ENCODE measurements at regions not wholly inside any gene's neighbourhood (a gene's known extent, or its start where the extent isn't known, plus 50 kb on each side); places are given as distances from the start of the nearest gene placed in this dataset.
"Not testable (repeated sequence)": the region's sequence is repeated elsewhere in the genome, so short reads cannot be mapped to it uniquely, and the experiment has no call there.

DNA sequence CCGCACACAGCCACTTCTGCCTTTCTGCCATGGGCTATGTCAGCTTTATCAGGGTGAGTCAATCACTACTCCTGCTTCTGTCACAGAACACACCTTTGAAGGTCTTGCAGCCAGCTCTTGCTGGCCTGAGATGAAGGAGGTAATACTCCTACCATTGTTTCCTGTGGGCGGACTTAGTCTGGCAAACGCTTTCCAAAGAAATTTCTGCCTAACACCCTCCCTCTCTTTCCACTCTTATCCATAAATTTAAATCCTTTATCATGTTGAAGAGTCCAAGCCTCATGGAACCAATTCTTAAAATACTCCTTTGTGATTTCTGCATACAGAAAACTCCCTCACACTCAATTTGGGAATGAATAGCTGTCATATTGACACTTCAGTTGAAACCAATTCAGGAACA lies 633.1 kb upstream of the CHRM3 start:
- TF ChIP-seq ZNF274 (IDR thresholded peaks at IDR 0.05; ENCODE audit: low read depth, low read length), result no peak
- H3K4me3 ChIP-seq (ENCODE audit: low read length), result no peak overlapping the region

DNA sequence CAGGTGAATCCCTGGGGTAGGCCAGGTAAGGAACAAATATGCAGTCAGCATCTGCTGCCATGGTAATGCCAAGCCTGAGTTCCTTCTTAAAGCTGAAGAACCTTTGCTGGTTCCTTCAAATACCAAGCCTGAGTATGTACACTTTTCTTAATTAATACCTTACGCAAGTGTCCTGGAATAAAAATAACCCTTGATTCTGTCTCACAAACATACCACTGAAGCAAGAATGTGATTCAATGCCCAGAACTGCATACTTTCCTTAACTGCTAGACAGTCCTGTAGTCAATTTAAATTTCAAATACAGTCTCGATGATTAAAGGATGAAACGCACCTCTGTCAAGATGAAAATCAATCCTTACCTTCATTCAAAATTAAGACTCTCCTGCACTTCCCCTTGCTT lies 634.0 kb upstream of the CHRM3 start:
- TF ChIP-seq ZNF274 (IDR thresholded peaks at IDR 0.05; ENCODE audit: low read depth, low read length), result no peak

DNA sequence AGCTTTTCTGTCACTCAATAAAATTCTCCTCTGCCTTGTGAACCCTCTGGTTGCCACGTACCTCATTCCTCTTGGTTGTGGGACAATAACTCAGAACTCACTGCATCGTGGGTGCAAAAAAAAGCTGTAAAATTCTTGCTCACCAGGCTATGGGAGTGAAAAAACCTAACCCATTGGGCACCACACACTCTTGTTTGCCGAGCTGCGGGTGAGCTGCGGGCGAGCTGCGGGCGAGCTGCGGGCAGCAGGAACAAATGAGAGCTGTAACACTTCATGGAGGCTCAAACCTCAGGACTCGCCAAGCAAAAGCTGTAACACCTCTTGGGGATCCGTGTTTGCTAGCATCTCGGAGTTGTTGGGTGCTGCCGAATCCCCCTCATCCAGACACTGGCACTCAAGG lies 641.3 kb upstream of the CHRM3 start:
- TF ChIP-seq ZNF274 (IDR thresholded peaks at IDR 0.05; ENCODE audit: low read depth, low read length), result no peak
- no peak overlapping the region for H3K4me3 ChIP-seq (ENCODE audit: low read length)

More for the DNA sequence above, 634.0 kb upstream of the CHRM3 start:
- no peak overlapping the region for H3K4me3 ChIP-seq (ENCODE audit: low read length)

DNA sequence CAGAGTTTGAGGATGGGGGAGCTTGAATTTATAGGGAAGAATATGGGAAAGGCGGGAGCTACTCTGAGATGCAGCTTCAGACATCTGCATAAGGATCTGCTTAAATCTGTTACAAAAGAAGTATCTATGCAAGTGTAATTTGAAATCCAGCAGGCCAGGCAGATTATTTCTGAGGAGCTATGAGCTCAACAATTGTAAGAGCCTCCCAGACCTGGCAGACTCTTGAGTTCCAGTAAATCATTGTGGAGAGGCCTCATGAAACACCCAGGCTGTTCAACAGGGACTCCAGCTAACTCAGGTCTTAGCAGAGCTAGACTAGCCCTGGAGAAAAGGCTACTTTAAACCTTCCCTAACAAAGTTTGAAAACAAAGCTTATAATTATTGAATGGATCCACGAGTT lies 647.5 kb upstream of the CHRM3 start:
- no peak for TF ChIP-seq ZNF274 (IDR thresholded peaks at IDR 0.05; ENCODE audit: low read depth, low read length)
- H3K4me3 ChIP-seq (ENCODE audit: low read length), result no peak overlapping the region

DNA sequence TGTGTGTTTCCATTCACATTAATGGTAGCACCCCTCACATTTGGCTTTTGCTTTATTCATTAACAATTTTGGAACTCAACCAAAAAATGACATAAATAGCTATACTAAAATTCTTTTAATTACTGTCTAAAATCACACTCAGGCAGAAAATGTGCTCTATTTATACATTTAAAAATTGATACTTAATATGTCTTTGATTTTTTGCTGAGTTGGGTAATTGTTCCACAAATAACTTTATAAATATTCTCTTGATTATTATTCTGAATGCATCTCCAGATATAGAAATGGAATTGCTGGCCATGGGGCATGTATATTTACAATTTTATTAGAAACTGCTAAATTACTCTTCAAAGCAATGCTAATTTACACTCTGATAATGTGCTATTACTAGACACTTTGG lies 658.7 kb upstream of the CHRM3 start:
- H3K4me3 ChIP-seq (ENCODE audit: low read length), result no peak overlapping the region
- TF ChIP-seq ZNF274 (IDR thresholded peaks at IDR 0.05; ENCODE audit: low read depth, low read length), result no peak

DNA sequence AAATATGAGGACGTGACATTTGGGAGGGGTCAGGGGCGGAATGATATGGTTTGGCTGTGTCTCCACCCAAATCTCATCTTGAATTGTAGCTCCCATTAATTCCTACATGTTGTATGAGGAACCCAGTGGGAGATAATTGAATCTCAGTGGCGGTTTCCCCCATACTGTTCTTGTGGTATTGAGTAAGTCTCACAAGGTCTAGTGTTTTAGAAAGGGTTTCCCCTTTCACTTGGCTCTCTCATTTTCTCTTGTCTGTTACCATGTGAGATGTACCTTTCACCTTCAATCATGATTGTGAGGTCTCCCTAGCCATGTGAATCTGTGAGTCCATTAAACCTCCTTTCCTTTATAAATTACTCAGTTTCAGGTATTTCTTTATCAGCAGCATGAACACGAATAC lies 663.6 kb upstream of the CHRM3 start:
- no peak overlapping the region for H3K4me3 ChIP-seq (ENCODE audit: low read length)
- no peak for TF ChIP-seq ZNF274 (IDR thresholded peaks at IDR 0.05; ENCODE audit: low read depth, low read length)

DNA sequence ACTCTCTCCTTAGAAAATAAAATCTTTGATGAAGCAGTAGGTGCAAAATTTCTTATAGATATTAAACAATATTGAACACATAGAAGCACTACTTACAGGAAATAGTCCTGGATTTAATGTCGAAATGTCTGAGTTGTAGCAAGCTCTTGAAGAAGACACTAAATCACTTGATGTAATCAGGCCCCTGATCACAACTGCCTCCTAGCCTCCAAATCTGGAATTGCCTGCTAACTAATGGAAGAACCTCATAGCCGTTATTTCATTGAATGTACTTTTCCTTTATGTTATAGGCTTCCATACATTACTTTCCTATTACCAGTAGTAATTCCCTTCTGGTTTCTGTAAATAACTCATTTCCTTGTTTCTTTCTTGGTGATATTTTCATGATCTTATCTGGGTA lies 675.7 kb upstream of the CHRM3 start:
- no peak overlapping the region for H3K4me3 ChIP-seq (ENCODE audit: low read length)
- TF ChIP-seq ZNF274 (IDR thresholded peaks at IDR 0.05; ENCODE audit: low read depth, low read length), result no peak

DNA sequence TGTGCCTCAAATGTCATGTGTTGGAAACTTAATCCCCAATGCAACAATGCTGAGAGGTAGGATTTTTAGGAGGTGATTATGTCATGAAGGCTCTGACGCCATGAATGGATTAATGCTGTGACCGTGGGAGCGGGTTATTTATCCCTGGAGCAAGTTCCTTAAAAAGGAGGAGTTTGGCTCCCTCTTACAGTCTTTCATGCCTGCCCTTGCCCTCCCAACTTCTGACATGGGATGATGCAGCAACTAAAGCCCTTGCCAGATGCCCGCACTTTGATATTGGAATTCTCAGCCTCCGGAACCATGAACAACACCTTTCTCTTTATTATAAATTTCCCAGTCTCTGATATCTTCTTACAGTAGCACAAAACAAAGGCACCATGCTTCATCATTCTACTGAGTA lies 685.3 kb upstream of the CHRM3 start:
- TF ChIP-seq ZNF274 (IDR thresholded peaks at IDR 0.05; ENCODE audit: low read depth, low read length), result no peak
- H3K4me3 ChIP-seq (ENCODE audit: low read length), result no peak overlapping the region

DNA sequence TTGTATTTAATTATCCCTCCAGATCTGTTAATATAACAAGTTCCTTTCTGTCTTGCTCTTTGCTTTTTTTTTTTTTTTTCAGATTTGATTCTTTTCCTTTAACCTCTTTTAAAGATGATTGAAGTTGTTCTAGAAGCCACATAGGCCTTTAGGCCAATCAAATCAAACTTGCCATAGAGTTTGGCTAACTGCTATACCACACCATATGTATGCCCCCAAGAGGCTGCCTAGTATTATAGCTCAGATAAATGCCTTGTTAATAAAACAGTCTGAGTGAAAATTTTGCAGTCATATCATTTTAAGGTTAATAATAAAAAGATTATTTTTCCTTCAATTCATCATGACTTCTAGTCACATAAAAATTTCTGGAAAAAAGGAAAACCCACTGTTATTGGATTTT lies 696.0 kb upstream of the CHRM3 start:
- no peak for TF ChIP-seq ZNF274 (IDR thresholded peaks at IDR 0.05; ENCODE audit: low read depth, low read length)
- H3K4me3 ChIP-seq (ENCODE audit: low read length), result no peak overlapping the region

DNA sequence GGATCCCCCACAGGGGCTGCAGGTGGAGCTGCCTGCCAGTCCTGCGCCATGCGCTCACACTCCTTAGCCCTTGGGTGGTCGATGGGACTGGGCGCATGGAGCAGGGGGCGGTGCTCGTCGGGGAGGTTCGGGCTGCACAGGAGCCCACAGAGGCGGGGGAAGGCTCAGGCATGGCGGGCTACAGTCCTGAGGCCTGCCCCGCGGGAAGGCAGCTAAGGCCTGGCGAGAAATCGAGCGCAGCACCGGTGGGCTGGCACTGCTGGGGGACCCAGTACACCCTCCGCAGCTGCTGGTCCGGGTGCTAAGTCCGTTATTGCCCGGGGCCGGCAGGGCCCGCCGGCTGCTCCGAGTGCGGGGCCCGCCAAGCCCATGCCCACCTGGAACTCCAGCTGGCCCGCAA lies 701.8 kb upstream of the CHRM3 start:
- H3K4me3 ChIP-seq (ENCODE audit: low read length), result not testable (repeated sequence)

DNA sequence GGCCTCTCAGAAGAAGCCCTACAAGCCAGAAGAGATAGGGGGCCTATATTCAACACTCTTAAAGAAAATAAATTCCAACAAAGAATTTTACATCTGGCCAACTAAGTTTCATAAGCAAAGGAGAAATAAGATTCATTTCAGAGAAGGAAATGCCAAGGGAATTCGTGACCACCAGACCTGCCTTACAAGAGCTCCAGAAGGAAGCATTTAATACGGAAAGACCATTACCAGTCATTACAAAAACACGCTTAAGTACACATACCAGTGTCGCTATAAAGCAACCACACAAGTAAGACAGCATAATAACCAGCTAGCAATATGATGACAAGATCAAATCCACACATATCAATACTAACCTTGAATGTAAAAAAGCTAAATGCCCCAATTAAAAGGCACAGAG lies 704.9 kb upstream of the CHRM3 start:
- no peak for TF ChIP-seq ZNF274 (IDR thresholded peaks at IDR 0.05; ENCODE audit: low read depth, low read length)

DNA sequence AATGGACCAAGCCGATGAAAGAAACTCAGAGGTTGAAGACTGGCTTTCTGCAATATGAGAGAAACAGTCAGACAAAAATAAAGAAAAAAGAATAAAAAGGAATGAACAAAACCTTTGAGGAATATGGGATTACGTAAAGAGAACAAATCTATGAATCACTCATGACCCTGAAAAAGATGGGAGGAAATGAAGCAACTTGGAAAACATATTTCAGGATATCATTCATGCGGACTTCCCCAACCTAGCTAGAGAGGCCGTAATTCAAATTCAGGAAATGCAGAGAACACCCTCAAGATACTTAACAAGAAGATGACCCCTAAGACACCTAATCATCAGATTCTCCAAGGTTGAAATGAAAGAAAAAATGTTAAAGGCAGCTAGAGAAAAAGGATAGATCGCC lies 705.3 kb upstream of the CHRM3 start:
- H3K4me3 ChIP-seq (ENCODE audit: low read length), result no peak overlapping the region
- TF ChIP-seq ZNF274 (IDR thresholded peaks at IDR 0.05; ENCODE audit: low read depth, low read length), result no peak

More for the DNA sequence above, 704.9 kb upstream of the CHRM3 start:
- H3K4me3 ChIP-seq (ENCODE audit: low read length), result no peak overlapping the region

DNA sequence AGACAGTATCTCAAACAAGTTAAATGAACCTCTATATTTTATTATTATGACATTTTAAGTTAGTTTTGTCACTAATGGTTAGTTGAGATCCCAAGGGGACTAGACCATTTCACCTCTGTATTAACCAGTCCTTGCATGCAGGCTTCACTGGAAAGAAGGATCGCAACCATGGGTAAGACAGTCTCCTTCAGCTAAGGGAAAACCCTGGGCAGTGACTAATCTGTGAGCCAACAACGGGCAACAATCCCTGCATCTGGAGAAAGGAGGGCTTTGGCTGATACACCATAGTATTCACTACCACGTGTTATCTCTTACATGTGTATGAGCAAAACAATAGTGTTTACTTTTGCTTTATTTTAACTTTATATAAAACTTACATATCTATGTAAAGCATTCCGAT lies 708.8 kb upstream of the CHRM3 start:
- no peak overlapping the region for H3K4me3 ChIP-seq (ENCODE audit: low read length)
- no peak for TF ChIP-seq ZNF274 (IDR thresholded peaks at IDR 0.05; ENCODE audit: low read depth, low read length)

DNA sequence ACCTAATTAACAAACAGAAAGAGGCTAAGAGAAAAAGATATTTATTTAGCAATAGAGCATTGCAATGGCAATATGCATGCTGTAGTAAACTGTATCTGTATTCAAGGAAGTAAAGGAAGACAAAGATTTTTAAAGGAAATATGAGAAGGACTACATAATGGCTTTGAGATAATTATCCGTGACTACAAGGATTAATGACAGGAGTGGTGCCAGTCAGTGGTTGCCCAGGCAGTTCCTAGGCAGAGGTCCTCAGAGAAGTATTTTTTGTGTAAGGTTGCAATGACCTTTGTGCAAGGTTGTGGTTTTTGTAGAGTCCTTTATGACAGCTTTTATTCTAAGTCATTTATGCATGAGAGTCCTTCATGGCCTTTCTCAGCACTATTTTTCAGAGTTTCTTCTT lies 711.1 kb upstream of the CHRM3 start:
- TF ChIP-seq ZNF274 (IDR thresholded peaks at IDR 0.05; ENCODE audit: low read depth, low read length), result no peak

DNA sequence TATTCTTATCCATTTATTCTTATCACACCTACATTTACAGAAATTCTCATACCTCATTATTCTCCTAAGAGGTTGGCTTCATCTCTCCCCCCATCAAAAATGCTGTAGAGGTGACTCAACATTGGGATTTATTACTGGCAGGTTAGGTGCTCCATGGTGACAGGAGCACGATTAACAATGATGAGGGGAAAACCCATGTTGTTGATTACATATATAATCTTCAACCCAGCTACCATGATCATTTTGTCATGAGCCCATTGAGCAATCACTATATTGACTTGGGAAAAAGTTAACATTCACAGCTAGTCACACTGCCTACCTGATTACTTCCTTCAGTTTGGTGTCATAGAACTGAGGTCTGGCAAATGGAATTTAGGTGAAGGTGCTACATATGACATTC lies 712.1 kb upstream of the CHRM3 start:
- no peak overlapping the region for H3K4me3 ChIP-seq (ENCODE audit: low read length)
- TF ChIP-seq ZNF274 (IDR thresholded peaks at IDR 0.05; ENCODE audit: low read depth, low read length), result no peak

More for the DNA sequence above, 711.1 kb upstream of the CHRM3 start:
- H3K4me3 ChIP-seq (ENCODE audit: low read length), result no peak overlapping the region

DNA sequence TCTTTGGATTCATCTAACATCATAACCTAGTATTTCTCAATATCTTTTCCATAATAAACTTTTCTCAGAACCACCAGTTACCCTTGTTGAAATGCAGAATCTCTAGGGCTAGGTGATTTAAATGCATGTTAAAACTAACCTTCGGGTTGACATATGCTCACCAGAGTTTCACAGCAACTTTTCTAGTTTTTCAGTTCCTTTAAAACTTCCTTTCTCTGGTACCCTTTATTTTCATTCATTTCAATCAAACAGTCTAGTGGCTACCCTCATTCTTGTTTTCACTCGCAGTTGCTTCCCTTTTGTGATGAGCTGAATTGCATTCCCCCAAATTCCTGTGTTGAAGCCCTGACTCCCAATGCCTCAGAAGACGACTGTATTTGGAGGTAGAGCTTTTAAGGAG lies 712.8 kb upstream of the CHRM3 start:
- no peak overlapping the region for H3K4me3 ChIP-seq (ENCODE audit: low read length)
- no peak for TF ChIP-seq ZNF274 (IDR thresholded peaks at IDR 0.05; ENCODE audit: low read depth, low read length)

DNA sequence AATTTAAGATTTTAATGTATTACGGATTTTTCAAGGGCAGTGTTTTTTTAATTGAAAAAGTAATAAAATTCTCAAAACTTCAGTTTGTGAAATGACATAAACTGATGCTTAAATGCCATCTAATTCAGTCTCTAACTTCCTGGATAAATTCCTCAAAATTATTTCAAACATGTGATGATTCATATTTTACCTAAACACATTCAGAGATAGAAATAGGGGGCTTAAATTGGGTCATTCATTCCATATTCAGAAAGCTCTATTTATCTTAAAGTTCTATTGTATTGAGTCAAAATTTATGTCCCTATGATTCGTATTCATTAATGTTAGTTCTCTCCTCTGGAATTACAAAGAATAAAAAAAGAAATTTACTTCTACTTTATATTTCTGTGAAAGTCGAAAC lies 713.6 kb upstream of the CHRM3 start:
- no peak for TF ChIP-seq ZNF274 (IDR thresholded peaks at IDR 0.05; ENCODE audit: low read depth, low read length)
- H3K4me3 ChIP-seq (ENCODE audit: low read length), result no peak overlapping the region
